Activated CD8-positive, alpha-beta memory T cell treated with anti-CD3 and anti-CD28 coated beads, Interleukin-2, amount 50 U/mL, for 24 hours (primary cell): ENCODE measurements at regions not wholly inside any gene's neighbourhood (a gene's known extent, or its start where the extent isn't known, plus 50 kb on each side); places are given as distances from the start of the nearest gene placed in this dataset.
"Not testable (repeated sequence)": the region's sequence is repeated elsewhere in the genome, so short reads cannot be mapped to it uniquely, and the experiment has no call there.

ENCODE experiments used
- DNase-seq: peaks from one replicate; pipeline ENCODE4 v3.0.0-alpha.2; 2020; ENCODE audit errors: extremely low read depth

DNA sequence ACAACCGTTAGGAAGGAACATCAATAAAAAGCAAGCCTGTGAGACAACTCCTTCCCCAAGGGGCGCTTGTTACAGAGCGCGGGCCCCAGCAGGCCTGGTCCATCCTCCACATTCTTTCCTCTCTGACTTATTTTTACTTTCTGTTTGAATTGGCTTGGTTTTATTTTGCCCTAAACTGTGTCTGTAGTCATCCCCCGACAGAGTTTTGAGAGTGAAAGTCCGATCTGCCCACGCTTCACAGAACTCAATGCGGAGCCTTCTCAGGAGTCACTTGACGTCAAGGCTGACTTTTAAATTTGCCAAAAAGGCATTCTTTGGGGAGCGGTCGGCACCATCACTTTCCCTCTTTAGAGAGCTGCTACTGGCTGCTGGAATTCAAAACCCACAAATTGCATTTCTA is 150.1 kb upstream of the KLF6 start:
- DNase-seq, result peak; percentile 62

DNA sequence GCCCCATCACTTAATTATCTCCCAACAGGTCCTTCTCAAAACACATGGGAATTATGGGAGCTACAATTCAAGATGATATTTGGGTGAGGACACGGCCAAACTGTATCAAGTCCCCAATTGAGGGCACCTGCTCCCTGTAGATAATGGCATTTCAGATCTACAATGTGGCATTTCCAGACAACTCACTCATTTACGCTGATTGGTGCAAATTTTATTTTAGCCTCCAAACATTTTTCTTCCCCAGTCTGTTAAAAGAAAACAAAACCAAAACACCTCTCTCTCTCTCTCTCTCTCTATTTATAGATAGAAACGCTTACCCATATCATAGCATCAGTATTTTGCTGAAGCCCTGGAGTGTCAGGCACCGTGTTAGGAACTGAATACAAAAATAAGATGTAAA is 148.7 kb upstream of the KLF6 start:
- DNase-seq, result no peak

DNA sequence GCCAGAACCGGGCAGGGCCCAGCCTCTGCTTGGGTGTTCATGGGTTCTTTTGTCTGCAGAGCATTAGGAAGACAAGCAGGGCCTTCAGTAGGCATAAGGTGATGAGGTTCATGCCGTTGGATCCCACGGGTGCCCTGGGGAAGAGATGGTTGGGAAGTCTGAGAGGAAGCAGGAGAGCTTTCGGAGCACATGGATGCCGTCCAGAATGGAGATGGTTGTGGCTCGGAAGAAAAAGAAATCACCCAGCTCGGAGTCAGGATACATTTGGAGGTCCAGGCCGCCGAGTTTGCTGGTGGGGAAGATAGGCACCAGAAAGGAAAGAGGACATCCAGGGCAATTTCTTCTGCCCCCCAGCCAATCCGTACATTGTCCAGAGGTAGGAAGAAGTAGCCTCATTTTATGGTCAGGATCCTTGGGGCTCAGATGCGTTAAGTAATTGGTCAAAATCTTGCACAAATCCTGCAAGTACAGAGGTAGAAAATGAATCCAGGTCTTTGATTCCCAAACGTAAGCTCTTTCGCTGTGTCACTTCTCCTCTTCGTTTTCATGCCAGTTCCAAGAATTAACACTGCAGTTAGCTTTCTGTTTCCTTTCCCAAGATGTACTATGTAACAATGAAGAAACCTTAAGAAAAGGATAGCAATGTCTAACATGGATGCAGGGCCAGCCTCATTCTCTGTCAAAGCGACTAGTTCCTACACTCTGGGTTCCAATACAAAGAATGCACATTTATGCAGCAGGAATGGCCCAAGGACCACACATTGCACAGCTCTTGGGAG is 147.8 kb upstream of the KLF6 start:
- DNase-seq, result no peak

DNA sequence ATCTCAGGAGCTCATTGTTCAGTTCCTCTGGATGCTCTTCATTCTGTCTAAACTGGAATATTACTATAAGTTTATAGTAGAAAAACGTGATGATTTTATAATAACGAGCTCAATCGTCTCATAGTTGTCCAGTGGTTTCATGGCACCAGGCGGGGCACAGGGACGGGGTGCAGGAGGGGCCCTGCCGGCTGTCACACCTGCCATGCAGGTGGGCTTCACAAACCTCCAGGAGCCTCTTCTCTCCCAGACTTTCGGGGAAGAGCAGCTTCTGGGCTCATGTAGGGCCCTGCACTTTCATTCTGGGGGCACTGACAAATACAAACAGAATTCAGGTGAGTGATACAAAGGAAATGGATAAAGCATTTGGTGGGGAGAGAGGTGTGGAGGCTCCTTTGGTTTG is 146.9 kb upstream of the KLF6 start:
- no peak for DNase-seq

DNA sequence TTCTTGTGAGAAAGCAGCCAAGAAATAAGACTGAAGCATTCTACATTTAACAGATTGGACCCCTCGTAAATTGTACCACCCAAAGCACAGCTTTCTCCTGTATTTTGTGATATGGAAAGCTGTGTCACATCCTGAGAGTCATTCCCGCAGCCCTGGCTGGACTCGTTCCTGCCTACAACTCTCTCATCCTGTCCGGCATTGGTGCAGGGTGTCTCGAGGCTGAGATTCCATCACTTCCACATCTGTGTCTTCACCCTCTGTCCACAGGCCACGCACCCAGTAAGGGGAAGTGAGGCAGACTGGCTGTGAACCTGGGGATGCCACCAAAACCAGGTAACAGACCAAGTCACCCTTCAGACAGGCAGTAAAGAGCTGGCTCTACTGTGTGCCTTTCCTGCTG is 146.2 kb upstream of the KLF6 start:
- no peak for DNase-seq

DNA sequence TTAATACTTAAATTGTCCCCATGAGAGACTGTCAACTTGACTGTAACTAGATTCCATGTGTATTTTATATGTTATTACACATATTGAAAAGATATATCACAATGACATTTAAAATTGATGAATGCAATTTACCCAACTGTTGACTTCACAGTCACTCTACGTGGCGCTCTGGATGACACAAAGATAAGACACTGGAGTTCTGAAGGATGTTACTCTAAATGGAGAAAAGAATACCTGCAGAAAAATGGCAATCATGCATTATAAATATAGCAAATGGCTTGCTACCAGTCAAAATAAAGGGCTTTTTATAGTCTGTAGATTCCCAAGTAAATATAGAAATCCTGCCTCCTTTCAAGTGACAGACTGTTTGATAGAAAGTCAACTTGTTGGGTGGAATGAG is 143.6 kb upstream of the KLF6 start:
- DNase-seq, result no peak

DNA sequence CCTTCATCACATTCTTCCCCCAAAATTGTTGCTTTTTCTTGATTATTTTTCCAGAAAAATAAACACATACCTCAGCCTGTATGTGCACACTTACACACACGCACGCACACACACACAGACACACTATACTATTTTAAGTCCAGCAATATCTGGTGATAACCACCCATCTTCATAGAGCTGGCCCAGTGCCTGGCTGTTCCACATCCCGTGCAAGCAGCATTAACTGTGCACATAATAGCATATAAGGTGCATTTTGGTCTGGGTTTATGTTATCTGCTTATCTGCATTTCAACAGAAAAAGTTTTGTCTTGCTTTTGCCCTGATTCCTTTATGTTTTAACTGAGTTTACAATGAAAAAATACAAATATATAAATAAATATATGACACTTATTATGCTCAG is 143.1 kb upstream of the KLF6 start:
- DNase-seq, result no peak

DNA sequence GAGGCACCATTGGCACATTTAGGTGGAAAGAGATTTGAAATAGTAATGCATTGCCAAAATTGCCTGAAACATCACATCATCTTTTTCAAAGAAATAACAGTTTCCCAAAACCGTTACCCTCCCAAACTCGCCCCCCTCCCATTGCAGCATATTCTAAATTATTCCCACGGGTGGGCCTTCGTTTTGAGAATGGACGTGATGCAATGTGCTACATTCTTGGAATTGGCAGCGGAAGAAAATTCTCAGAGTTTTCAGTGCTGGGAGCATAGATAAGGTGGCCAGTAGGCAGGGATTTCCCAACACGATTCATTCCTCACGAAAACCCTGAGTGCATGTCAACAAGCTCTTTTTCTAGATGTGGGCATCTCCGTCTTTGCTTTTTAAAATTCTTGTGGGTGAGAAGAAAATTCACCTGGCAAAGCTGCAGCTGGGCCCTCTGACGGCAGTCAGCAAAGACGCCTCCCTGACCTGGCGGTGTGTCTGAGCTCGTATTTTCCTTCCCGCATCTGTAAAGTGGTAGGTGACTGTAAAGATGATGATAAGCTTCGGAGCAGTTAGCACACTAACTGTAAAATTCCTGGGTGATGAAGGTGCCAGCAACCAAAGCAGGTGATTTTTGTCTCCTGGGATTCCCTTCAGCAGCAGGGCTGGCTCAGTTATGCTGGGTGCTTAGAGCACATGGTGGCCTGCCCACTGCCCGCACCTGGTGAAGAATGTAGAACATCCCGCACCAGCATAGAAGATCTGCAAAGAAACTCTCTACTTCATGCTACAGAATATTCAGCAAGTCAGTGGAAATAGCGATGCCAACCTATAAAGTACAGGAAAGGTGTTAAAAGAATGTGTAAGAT is 141.9 kb upstream of the KLF6 start:
- no peak for DNase-seq

DNA sequence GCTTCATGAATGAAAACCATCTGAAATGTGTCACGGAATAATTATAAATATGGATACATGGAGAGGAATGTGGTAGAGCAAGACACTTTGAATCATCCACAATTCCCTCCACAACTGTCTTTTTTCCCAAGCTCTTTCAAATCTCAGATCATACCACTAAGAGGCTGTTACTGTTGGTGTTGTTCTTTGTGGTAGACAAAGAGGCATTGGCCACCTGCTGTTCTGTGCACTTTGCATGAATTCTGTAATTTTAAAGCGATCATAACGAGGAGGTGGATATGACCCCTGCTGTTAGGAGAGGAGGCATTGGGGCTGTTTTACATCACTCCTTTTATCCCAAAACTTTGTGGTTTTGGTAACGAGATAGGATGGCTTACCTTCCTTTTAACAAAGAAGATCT is 141.2 kb upstream of the KLF6 start:
- DNase-seq, result no peak

DNA sequence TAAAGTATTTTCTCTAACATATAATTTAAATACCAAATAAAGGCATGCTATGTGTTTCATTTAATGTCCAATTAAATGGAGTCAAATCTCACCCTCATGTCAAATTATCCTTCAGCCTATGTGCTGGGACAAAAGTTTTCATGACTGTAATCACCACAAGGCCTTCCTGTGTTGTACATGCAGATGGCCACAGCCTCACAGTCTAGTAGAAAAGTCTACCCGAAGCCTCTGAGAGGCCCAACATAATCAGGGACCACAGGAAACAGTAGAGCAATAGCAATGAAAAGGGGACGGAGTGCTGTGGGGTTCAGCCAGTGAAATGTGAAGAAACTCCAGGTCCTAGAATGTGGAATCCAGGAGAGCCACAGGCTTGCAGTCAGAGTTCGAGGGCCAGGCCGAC is 140.2 kb upstream of the KLF6 start:
- DNase-seq, result no peak

DNA sequence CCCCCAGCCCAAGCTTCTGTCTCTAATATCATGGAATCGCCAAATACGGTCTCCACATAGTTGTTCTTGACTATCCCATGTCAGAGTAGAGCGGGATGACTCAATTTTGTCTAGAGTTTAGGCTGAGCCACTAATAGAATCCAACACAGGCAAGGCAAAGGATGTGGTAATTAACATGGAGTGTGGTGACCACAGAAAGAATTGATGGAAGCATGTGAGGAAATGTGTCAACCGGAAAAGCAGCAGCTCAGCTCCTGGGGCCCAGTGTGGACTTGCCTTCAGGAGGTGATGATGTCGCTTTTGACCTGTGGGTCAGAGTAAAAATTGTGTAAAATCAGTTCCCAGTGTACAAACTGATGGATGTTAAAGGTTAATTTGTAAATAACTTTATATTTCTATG is 139.3 kb upstream of the KLF6 start:
- DNase-seq, result no peak

DNA sequence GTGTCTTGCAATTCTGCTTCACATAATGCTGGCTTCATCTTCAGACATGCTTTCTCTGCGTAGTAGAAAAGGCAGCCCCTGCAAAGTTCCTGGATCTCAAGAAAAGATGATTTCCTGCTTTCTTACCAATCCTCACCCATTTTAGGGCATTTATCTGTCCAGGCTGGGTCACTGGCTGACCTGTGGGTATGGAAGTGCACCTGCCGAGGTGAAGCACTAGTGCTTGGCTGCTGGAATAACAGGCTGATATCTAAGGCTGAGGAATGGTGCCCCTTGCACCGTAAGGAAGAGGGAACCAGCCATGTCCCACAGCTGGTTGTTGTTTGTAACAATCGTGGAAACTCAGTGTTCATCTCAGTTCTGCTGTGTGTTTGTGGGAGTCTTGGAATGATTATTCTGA is 138.0 kb upstream of the KLF6 start:
- no peak for DNase-seq

DNA sequence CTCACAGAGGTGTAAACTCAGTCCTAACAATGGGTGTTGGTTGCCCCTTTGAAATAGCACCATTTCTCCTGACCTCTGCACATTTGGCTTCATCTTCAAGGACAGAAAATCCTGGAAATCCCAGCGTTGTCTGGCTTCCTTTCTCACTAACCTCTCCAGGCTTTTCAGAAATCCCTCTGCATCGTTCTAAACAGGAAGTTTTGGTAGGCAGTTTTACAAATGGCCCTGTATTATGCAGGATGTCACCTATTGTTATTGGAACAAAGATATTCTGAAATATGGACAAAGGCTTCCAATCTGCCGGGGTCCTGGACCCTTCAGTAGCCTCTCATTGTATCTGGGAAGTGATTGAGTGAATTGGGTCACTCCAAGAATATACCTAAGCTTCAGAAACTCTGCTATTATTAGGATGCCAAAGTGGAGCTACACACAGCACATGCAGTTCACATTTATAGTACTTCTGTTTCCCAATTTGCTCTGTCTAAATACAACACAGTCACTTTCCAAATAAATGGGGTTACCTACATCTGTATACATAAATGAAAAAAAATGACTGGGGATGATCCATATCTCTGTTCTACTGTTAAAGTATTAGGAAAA is 134.8 kb upstream of the KLF6 start:
- DNase-seq, result no peak

DNA sequence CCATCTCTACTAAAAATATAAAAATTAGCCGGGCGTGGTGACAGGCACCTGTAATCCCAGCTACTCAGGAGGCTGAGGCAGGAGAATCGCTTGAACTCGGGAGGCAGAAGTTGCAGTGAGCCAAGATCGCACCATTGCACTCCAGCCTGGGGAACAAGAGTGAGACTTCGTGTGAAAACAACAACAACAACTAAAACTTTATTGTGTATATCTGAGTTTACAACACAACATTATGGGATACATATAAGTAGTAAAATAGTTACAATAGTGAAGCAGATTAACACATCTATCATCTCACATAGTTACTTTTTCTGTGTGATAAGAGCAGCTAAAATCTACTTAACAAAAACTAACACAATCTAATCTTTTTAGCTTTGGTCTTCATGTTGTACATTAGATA is 132.4 kb upstream of the KLF6 start:
- not testable (repeated sequence) for DNase-seq

DNA sequence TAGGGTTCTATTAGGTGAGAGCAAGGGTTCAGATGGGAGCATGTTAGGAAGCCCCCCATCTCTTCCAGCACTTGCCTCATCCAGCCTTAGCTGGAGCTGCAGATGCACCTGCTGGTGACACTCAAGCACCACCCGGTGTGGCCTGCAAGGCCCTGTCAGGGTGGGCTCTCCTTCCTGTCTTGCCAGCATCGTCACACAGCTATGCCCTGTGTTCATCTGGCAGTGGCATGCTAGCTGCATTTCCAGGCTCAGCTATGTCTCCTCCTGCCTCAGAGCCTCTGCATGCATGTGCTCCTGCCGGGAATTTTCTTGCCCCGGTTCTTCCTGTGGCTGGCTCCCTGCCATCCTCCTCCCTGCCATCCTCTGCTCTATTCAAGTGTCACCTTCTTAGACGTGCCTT is 129.7 kb upstream of the KLF6 start:
- no peak for DNase-seq

DNA sequence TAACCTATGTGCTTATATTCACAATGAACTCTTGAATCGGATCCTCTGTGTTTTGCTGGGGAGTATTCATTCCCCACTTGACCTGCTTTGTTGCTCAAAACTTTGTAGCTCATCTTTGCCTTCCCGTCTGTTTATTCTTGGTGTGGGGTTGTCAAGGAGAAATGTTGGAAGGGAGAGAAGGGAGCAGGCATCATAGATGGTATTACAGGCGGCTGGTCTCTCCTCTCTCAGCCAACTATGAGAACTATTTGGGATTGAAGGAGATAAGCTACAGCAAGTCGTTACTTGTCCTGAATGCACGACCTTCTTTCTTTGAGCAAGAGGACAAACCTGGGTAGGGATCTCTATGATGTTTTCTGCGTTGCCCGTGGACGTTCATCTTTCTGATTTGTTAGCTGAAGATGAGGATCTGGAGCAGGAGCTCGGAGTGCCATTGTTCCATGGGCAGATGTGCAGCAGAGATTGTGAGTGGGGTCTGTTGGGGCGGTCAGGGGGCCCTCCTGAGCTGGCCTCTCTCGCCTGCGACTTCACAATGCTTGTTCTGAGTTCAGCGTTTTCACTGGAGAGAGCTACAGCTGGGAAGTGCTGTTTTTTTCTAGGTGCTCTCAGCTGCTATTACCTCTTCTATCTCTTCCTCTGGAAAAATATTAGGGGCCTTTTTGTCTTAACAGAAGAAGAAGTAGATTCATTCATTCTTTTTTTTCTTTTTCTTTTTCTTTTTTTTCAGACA is 126.9 kb upstream of the KLF6 start:
- DNase-seq, result no peak

DNA sequence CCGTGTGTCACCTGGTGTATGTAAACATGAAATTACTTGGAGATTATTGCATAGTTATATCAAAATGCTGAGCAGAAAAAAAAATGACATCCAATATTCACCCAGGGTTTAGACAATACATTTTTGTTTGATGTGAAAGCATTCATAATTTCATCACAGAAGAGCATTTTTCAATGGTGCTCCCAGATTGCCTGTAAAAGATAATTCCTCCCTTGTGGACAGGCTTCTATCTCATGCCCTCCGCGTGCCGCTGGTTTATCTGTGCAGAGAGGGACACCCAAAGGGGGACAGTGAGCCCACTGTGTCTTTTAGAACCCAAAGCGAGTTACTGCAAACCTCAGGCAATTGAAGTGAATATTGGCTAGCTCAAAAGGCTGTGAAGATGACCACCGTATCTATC is 126.2 kb upstream of the KLF6 start:
- DNase-seq, result no peak

DNA sequence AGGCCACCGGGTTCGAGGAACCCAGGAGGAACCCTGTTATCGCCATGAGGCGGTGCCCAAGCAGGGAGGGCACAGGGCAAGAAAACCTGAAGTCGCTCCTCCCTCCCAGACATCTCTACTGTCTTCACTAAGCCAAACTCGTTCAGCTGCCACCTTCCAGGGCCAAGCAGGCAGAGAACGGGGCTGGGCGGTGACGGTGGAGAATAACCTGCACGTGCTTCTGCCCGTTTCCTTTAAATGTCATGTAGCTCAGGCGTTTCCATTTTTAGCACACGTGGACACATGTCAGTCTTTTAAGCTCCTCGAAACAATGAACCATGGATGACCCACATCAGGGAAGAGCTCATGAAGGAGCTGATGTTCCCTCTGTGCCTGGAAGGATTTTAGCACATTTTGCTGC is 124.3 kb upstream of the KLF6 start:
- DNase-seq, result no peak

DNA sequence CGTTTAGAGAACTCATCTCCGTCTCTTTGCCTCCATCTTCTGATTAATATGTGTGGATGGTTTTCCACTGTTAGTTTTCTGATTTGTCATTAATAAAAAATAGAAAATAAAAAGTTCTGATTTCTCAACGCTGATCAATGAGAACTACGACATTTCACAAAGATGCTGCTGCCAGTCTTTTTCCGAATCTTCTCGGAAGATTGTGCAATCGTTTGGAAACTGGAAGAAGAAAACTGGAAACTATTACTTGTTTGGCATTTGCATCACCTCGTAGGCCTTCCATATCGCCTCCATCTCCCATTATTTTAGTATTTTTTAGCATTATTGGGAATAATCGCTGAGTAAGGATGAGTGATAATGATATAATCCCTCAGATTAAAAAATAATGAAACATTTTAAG is 123.2 kb upstream of the KLF6 start:
- DNase-seq, result no peak

DNA sequence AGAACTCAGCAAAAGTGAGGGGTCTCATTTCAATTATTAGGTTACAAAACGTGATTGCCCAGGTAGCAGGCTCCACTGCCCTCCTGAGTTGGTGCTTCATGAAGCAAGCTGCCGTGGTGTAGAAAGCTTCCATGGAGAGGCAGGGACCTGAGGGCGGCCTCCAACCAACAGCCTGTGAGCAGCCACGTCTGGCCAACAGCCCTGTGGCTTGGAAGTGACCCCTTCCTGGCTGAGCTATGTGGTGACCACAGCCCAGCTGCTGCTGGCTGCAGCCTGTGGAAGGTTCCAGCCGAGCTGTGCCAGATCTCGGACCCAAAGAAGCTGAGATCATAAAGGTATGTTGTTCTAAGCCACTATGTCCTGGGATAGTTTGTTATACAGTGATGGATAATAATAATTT is 122.5 kb upstream of the KLF6 start:
- DNase-seq, result no peak

DNA sequence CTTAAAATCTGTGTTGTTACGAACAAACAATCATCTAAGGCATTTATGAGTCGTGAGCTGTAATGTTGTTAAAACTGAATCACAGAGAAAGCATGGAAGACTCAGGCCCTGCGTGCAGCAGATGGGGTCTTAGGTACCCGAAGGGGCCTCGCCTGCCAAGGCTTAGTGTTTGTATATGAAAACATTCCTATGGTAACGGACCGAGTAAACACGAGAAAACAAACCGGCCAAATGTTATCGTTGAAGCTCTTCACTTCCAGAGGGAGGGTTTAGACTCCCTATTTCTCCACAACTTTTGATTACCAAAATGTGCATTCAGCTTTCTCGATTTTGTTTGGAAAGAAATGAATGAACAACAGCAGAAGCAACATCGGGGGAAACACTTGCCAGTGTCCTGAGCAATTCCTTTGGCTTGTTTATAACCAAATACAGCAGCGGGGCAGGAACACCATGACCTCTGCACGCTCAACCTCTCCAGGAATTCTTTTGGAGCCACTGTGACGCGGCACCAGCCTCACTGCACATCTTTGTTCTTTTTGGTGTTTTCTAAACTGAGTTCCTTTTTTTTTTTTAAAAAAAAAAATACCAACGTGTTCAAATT is 121.6 kb upstream of the KLF6 start:
- DNase-seq, result no peak

DNA sequence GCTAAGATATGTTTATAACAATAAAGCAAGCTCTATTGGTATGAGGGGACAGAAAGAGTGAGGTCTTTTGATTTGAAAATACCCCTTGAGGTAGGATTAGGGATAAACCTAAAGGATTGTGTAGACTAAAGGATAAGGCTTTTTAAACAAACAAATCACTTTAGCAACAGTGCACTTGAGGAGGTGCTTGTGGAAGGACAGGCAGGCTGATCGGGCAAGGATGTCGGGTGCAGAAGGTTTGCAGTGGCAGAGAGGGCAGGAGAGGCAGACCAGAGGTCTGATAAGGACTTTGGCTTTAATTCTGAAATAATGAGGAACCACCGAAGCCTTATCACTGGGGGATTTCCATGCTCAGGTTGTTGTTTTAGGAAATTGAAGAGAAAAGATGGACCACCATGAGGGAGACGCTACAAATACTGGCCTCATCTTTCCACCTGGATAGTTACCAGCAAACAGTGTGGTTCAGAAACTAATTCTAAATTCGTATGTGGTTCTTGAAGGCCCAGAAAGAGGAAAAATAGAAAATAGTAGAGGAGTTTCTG is 119.5 kb upstream of the KLF6 start:
- DNase-seq, result no peak
